SK-N-MC (cell line): ENCODE measurements at regions not wholly inside any gene's neighbourhood (a gene's known extent, or its start where the extent isn't known, plus 50 kb on each side); places are given as distances from the start of the nearest gene placed in this dataset.

Experiments
- DNase-seq: peaks from one replicate; pipeline ENCODE4 v3.0.0-alpha.2; 2011; ENCODE audit warnings: low read depth, low spot score
- H3K27ac ChIP-seq: fragments of 200-600 bp; sonication (generic); 2 replicates; pipeline ENCODE4 v1.5.1; 2016; ENCODE audit warnings: mixed run types
- H3K36me3 ChIP-seq: fragments of 200-600 bp; sonication (generic); 2 replicates; pipeline ENCODE4 v1.6.1; 2017; ENCODE audit warnings: antibody characterized with exemption, low read length, mixed read lengths; ENCODE audit not compliant: insufficient read depth
- H3K4me3 ChIP-seq: fragments of 200-600 bp; sonication (generic); 2 replicates; pipeline ENCODE4 v1.5.1; 2016
- H3K9ac ChIP-seq: fragments of 200-600 bp; sonication (generic); 2 replicates; pipeline ENCODE4 v1.8.0; 2017; ENCODE audit warnings: mixed run types, mixed read lengths; ENCODE audit not compliant: insufficient read length
- H3K9me3 ChIP-seq: fragments of 200-600 bp; sonication (generic); 2 replicates; pipeline ENCODE4 v1.6.1; 2017; ENCODE audit warnings: low read depth, mild to moderate bottlenecking, antibody characterized with exemption, low read length, moderate library complexity, mixed read lengths
- EZH2 ChIP-seq: fragments of 200-600 bp; sonication (generic); IDR thresholded peaks from one replicate; pipeline ENCODE4 v1.6.1; 2017; ENCODE audit warnings: antibody characterized with exemption
- FOXP2 ChIP-seq: optimal IDR thresholded peaks from 2 replicates; pipeline ENCODE3; 2011; ENCODE audit warnings: mild to moderate bottlenecking, moderate library complexity; ENCODE audit not compliant: insufficient read depth; ENCODE audit errors: extremely low read length, control extremely low read depth
- POLR2AphosphoS5 ChIP-seq: IDR thresholded peaks from 2 replicates; pipeline ENCODE4 v1.6.1; 2012; ENCODE audit warnings: mild to moderate bottlenecking, low read depth, low read length, borderline replicate concordance

GRCh38 chr11:38296211-38296776 is 1698.3 kb upstream of the RAG2 start:
- Histone ChIP-seq H3K4me3 (no peak overlapping the region), H3K36me3 (no peaks in the 10 kb centered on the region), H3K9me3 (no peaks in the 10 kb centered on the region), H3K27ac (no peak overlapping the region), H3K9ac (no peak overlapping the region)
- TF ChIP-seq POLR2AphosphoS5 (no peak), FOXP2 (no peak), EZH2 (no peak)
- no peak for DNase-seq

GRCh38 chr11:38282718-38283117 is 1684.7 kb upstream of the RAG2 start:
- H3K9me3 ChIP-seq = no peaks in the 10 kb centered on the region
- H3K36me3 ChIP-seq = no peaks in the 10 kb centered on the region
- H3K9ac ChIP-seq = no peak overlapping the region
- no peak for DNase-seq
- no peak overlapping the region for H3K4me3 ChIP-seq
- TF ChIP-seq POLR2AphosphoS5 (no peak), EZH2 (no peak), FOXP2 (no peak)
- H3K27ac ChIP-seq = no peak overlapping the region

GRCh38 chr11:38278457-38279141 is 1680.6 kb upstream of the RAG2 start:
- Histone ChIP-seq H3K9ac (no peak overlapping the region), H3K9me3 (no peaks in the 10 kb centered on the region), H3K4me3 (no peak overlapping the region), H3K27ac (no peak overlapping the region), H3K36me3 (no peaks in the 10 kb centered on the region)
- TF ChIP-seq FOXP2 (no peak), EZH2 (no peak)
- DNase-seq = no peak

GRCh38 chr11:38274031-38274430 is 1676.0 kb upstream of the RAG2 start:
- TF ChIP-seq FOXP2 (no peak), EZH2 (no peak), POLR2AphosphoS5 (no peak)
- no peak for DNase-seq
- no peak overlapping the region for H3K27ac ChIP-seq
- H3K4me3 ChIP-seq = no peak overlapping the region
- H3K9ac ChIP-seq = no peak overlapping the region
- no peaks in the 10 kb centered on the region for H3K9me3 ChIP-seq
- H3K36me3 ChIP-seq = no peaks in the 10 kb centered on the region

GRCh38 chr11:38272376-38272775 is 1674.3 kb upstream of the RAG2 start:
- no peak for DNase-seq
- Histone ChIP-seq H3K4me3 (no peak overlapping the region), H3K9ac (no peak overlapping the region), H3K27ac (no peak overlapping the region), H3K9me3 (no peaks in the 10 kb centered on the region), H3K36me3 (no peaks in the 10 kb centered on the region)
- TF ChIP-seq POLR2AphosphoS5 (no peak), EZH2 (no peak), FOXP2 (no peak)

- Histone ChIP-seq H3K9me3 (no peaks in the 10 kb centered on the region), H3K4me3 (no peak overlapping the region), H3K9ac (no peak overlapping the region), H3K36me3 (no peaks in the 10 kb centered on the region), H3K27ac (no peak overlapping the region)
- TF ChIP-seq POLR2AphosphoS5 (no peak), EZH2 (no peak), FOXP2 (no peak)
- no peak for DNase-seq
Observed at GRCh38 chr11:38266691-38267090, 1668.7 kb upstream of the RAG2 start.

- Histone ChIP-seq H3K27ac (no peak overlapping the region), H3K4me3 (no peak overlapping the region), H3K9ac (no peak overlapping the region), H3K36me3 (no peaks in the 10 kb centered on the region), H3K9me3 (no peaks in the 10 kb centered on the region)
- no peak for DNase-seq
- TF ChIP-seq FOXP2 (no peak), EZH2 (no peak), POLR2AphosphoS5 (no peak)
Observed at GRCh38 chr11:38256436-38256835, 1658.4 kb upstream of the RAG2 start.

- Histone ChIP-seq H3K4me3 (no peak overlapping the region), H3K9ac (no peak overlapping the region), H3K9me3 (no peaks in the 10 kb centered on the region), H3K27ac (no peak overlapping the region), H3K36me3 (no peaks in the 10 kb centered on the region)
- no peak for DNase-seq
- TF ChIP-seq EZH2 (no peak), POLR2AphosphoS5 (no peak), FOXP2 (no peak)
Observed at GRCh38 chr11:38254913-38255312, 1656.9 kb upstream of the RAG2 start.

- Histone ChIP-seq H3K27ac (no peak overlapping the region), H3K36me3 (no peaks in the 10 kb centered on the region), H3K9ac (no peak overlapping the region), H3K9me3 (no peaks in the 10 kb centered on the region), H3K4me3 (no peak overlapping the region)
- TF ChIP-seq FOXP2 = no peak
- TF ChIP-seq EZH2 = no peak
- no peak for TF ChIP-seq POLR2AphosphoS5
- DNase-seq = no peak
Observed at GRCh38 chr11:38252620-38253019, 1654.6 kb upstream of the RAG2 start.
